Colonic mucosa (tissue), 4 donors: ENCODE measurements at regions not wholly inside any gene's neighbourhood (a gene's known extent, or its start where the extent isn't known, plus 50 kb on each side); places are given as distances from the start of the nearest gene placed in this dataset.
A peak's percentile ranks its signal among the peaks of the same experiment; 100 is the strongest.

Experiments
- DNase-seq: peaks from one replicate; pipeline ENCODE4 v3.0.0-alpha.2; 2020
- H3K27ac ChIP-seq: fragments of 200-600 bp; one replicate; pipeline ENCODE4 v1.8.0; 2021
- H3K27me3 ChIP-seq: fragments of 200-600 bp; one replicate; pipeline ENCODE4 v1.8.0; 2021
- H3K36me3 ChIP-seq: fragments of 200-600 bp; one replicate; pipeline ENCODE4 v1.8.0; 2021
- H3K4me1 ChIP-seq: fragments of 200-600 bp; one replicate; pipeline ENCODE4 v1.8.0; 2021; ENCODE audit warnings: mild to moderate bottlenecking
- H3K4me3 ChIP-seq: fragments of 200-600 bp; one replicate; pipeline ENCODE4 v1.8.0; 2021
- H3K9ac ChIP-seq, 2 donors: one replicate each; pipeline ENCODE4 v1.7.0; 2013; ENCODE audit warnings: control low read depth in 2 of 2, low read depth in 2 of 2, low read length in 2 of 2
- H3K9me3 ChIP-seq: fragments of 200-600 bp; one replicate; pipeline ENCODE4 v1.8.0; 2021
- intact Hi-C: fragments of 100-400 bp; cut with DNase I; formaldehyde crosslinking; loops from one replicate; pipeline ENCODE4 v1.14.1; 2022
- TF ChIP-seq, protein P1 (sequence below): fragments of 200-600 bp; IDR thresholded peaks from one replicate; pipeline ENCODE4 v1.8.0; 2022; ENCODE audit warnings: antibody characterized with exemption, mild to moderate bottlenecking
- donor health status: healthy.
- donor health status: DM: no; HTN: no; CAD: no.
- donor health status: DM: no; HTN: no; CAD: no.

- DNase-seq: no peak
- H3K36me3 ChIP-seq: no peaks in the 10 kb centered on the region
- no peak overlapping the region for H3K9ac ChIP-seq
- no peaks in the 10 kb centered on the region for H3K9me3 ChIP-seq
- H3K4me3 ChIP-seq: no peak overlapping the region
- H3K27ac ChIP-seq: no peak overlapping the region
- TF ChIP-seq, protein P1, sequence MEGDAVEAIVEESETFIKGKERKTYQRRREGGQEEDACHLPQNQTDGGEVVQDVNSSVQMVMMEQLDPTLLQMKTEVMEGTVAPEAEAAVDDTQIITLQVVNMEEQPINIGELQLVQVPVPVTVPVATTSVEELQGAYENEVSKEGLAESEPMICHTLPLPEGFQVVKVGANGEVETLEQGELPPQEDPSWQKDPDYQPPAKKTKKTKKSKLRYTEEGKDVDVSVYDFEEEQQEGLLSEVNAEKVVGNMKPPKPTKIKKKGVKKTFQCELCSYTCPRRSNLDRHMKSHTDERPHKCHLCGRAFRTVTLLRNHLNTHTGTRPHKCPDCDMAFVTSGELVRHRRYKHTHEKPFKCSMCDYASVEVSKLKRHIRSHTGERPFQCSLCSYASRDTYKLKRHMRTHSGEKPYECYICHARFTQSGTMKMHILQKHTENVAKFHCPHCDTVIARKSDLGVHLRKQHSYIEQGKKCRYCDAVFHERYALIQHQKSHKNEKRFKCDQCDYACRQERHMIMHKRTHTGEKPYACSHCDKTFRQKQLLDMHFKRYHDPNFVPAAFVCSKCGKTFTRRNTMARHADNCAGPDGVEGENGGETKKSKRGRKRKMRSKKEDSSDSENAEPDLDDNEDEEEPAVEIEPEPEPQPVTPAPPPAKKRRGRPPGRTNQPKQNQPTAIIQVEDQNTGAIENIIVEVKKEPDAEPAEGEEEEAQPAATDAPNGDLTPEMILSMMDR: no peak
- no peaks in the 10 kb centered on the region for H3K4me1 ChIP-seq
- intact Hi-C loops: no loop called here
- no peaks in the 10 kb centered on the region for H3K27me3 ChIP-seq
These were observed 92.6 kb upstream of the RIPOR2 start for GRCh38 chr6:25028328-25028727.

DNA sequence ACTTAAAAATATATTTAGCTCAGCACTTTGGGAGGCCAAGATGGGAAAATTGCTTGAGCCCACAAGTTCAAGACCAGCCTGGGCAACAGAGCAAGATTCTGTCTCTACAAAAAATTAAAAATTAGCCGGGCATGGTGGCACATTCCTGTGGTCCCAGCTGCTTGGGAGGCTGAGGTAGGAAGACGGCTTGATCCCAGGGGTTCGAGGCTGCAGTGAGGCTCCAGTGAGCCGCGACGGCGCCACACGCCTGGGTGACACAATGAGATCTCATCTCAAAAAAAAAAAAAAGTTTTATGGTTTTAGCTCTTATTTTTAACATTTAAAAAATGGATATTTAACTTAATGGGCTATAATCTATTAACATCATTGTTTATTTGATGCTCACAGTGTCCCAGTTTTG is 97.2 kb upstream of the RIPOR2 start:
- H3K9ac ChIP-seq: no peak overlapping the region
- H3K4me3 ChIP-seq: no peak overlapping the region
- no peaks in the 10 kb centered on the region for H3K27me3 ChIP-seq
- H3K9me3 ChIP-seq: no peaks in the 10 kb centered on the region
- TF ChIP-seq, protein P1: no peak
- intact Hi-C loops: no loop called here
- no peaks in the 10 kb centered on the region for H3K36me3 ChIP-seq
- H3K4me1 ChIP-seq: no peaks in the 10 kb centered on the region
- no peak overlapping the region for H3K27ac ChIP-seq
- DNase-seq: no peak

GRCh38 chr6:25034431-25034921 is 98.7 kb upstream of the RIPOR2 start:
- Histone ChIP-seq H3K36me3 (no peaks in the 10 kb centered on the region), H3K9me3 (no peaks in the 10 kb centered on the region), H3K4me1 (no peaks in the 10 kb centered on the region), H3K4me3 (no peak overlapping the region), H3K27me3 (no peaks in the 10 kb centered on the region), H3K27ac (no peak overlapping the region), H3K9ac (no peak overlapping the region)
- intact Hi-C loops: no loop called here
- TF ChIP-seq, protein P1: no peak
- no peak for DNase-seq

DNA sequence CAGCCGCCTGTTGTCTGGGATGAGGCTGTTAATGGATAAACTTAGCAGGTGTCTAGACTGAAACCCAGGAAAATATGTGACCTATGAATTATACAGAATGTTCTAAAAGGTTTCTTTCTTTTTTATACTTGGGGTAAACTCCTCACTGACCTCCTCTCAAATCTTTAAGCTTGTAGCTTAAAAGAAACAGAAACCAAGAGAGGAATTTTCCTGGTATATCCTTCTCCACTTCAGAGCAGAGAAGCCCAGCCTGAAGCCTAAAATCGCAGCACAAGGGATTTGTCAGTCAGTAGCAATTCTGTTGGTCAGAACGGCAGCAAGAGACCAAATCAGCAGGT is 99.4 kb upstream of the RIPOR2 start:
- Histone ChIP-seq H3K36me3 (no peaks in the 10 kb centered on the region), H3K4me3 (no peak overlapping the region), H3K27ac (no peak overlapping the region), H3K9me3 (no peaks in the 10 kb centered on the region), H3K4me1 (no peaks in the 10 kb centered on the region), H3K27me3 (no peaks in the 10 kb centered on the region), H3K9ac (peak overlapping the region; percentile 34 to 35)
- intact Hi-C loops: no loop called here
- no peak for DNase-seq
- TF ChIP-seq, protein P1: no peak

GRCh38 chr6:25035512-25036435 is 100.0 kb upstream of the RIPOR2 start:
- Histone ChIP-seq H3K9me3 (no peaks in the 10 kb centered on the region), H3K4me1 (no peaks in the 10 kb centered on the region), H3K27ac (no peak overlapping the region), H3K9ac (peak overlapping the region; percentile 34 to 35), H3K36me3 (no peaks in the 10 kb centered on the region), H3K4me3 (no peak overlapping the region), H3K27me3 (no peaks in the 10 kb centered on the region)
- no peak for DNase-seq
- intact Hi-C loops: no loop called here
- TF ChIP-seq, protein P1: no peak
